Astrocyte (in vitro differentiated cells and primary cell): ENCODE measurements at regions not wholly inside any gene's neighbourhood (a gene's known extent, or its start where the extent isn't known, plus 50 kb on each side); places are given as distances from the start of the nearest gene placed in this dataset.

ENCODE experiments used
- DNase-seq: peaks from one replicate; pipeline ENCODE4 v3.0.0-alpha.2; 2010; ENCODE audit warnings: low read depth
- FAIRE-seq: peaks from 2 replicates; lab custom pipeline; 2011; peaks lifted over from hg19 to GRCh38; lab: Jason Lieb, UNC
- H2AFZ ChIP-seq: 2 replicates; pipeline ENCODE4 v1.6.0; 2012; ENCODE audit warnings: low read depth, low read length, inconsistent platforms
- H3K27ac ChIP-seq: 2 replicates; pipeline ENCODE4 v1.5.1; 2011; ENCODE audit warnings: low read depth, low read length, inconsistent platforms
- H3K27me3 ChIP-seq: 2 replicates; pipeline ENCODE4 v1.6.0; 2011; ENCODE audit warnings: low read length, inconsistent platforms; ENCODE audit not compliant: insufficient read depth
- H3K36me3 ChIP-seq: 2 replicates; pipeline ENCODE4 v1.5.1; 2011; ENCODE audit warnings: low read length, inconsistent platforms; ENCODE audit not compliant: insufficient read depth
- H3K4me1 ChIP-seq: 2 replicates; pipeline ENCODE4 v1.5.1; 2011; ENCODE audit warnings: low read length, inconsistent platforms; ENCODE audit not compliant: insufficient read depth
- H3K4me2 ChIP-seq: 2 replicates; pipeline ENCODE4 v1.6.0; 2012; ENCODE audit warnings: low read length, inconsistent platforms
- H3K4me3 ChIP-seq: 2 replicates; pipeline ENCODE4 v1.5.1; 2011; ENCODE audit warnings: low read depth, mild to moderate bottlenecking, low read length, inconsistent platforms; ENCODE audit not compliant: insufficient read depth
- H3K79me2 ChIP-seq: 2 replicates; pipeline ENCODE4 v1.6.0; 2012; ENCODE audit warnings: mild to moderate bottlenecking, low read length, inconsistent platforms; ENCODE audit not compliant: insufficient read depth
- H3K9ac ChIP-seq: 2 replicates; pipeline ENCODE4 v1.6.0; 2012; ENCODE audit warnings: mild to moderate bottlenecking, low read length, inconsistent platforms
- H3K9me3 ChIP-seq: 2 replicates; pipeline ENCODE4 v1.5.1; 2012; ENCODE audit warnings: low read depth, mild to moderate bottlenecking, low read length, inconsistent platforms; ENCODE audit not compliant: insufficient read depth
- H4K20me1 ChIP-seq: 2 replicates; pipeline ENCODE4 v1.6.0; 2012; ENCODE audit warnings: low read length, inconsistent platforms; ENCODE audit not compliant: insufficient read depth
- H3K27ac Mint-ChIP-seq: one replicate; pipeline ENCODE4 v1.8.0; 2021; ENCODE audit warnings: mild to moderate bottlenecking, mixed read lengths; ENCODE audit not compliant: unreplicated experiment
- H3K27me3 Mint-ChIP-seq: one replicate; pipeline ENCODE4 v1.8.0; 2021; ENCODE audit warnings: low read depth, mixed read lengths; ENCODE audit not compliant: unreplicated experiment
- H3K36me3 Mint-ChIP-seq: one replicate; pipeline ENCODE4 v1.8.0; 2021; ENCODE audit warnings: low read depth, mixed read lengths; ENCODE audit not compliant: unreplicated experiment
- H3K4me1 Mint-ChIP-seq: one replicate; pipeline ENCODE4 v1.8.0; 2021; ENCODE audit warnings: low read depth, mixed read lengths; ENCODE audit not compliant: unreplicated experiment
- H3K4me3 Mint-ChIP-seq: one replicate; pipeline ENCODE4 v1.8.0; 2021; ENCODE audit warnings: mild to moderate bottlenecking, moderate library complexity, mixed read lengths; ENCODE audit not compliant: unreplicated experiment
- H3K9me3 Mint-ChIP-seq: one replicate; pipeline ENCODE4 v1.8.0; 2021; ENCODE audit warnings: mild to moderate bottlenecking, mixed read lengths; ENCODE audit not compliant: unreplicated experiment
- CTCF ChIP-seq: IDR thresholded peaks from 2 replicates; pipeline ENCODE4 v1.5.1; 2011; ENCODE audit warnings: low read depth, mild to moderate bottlenecking, inconsistent platforms, low read length, moderate library complexity; ENCODE audit not compliant: insufficient read depth
- EZH2 ChIP-seq: IDR thresholded peaks from 2 replicates; pipeline ENCODE4 v1.6.1; 2012; ENCODE audit warnings: mild to moderate bottlenecking, low read length, inconsistent platforms; ENCODE audit not compliant: insufficient read depth

- Histone ChIP-seq H3K4me2 (no peak overlapping the region), H3K27me3 (no peaks in the 10 kb centered on the region), H4K20me1 (no peaks in the 10 kb centered on the region), H3K9me3 (peaks cover 6% of the 10 kb centered on the region), H2AFZ (no peak overlapping the region), H3K9ac (no peak overlapping the region), H3K27ac (no peak overlapping the region), H3K4me1 (no peaks in the 10 kb centered on the region), H3K36me3 (no peaks in the 10 kb centered on the region), H3K4me3 (no peak overlapping the region), H3K79me2 (no peaks in the 10 kb centered on the region)
- DNase-seq: no peak
- Mint-ChIP-seq H3K9me3 (peaks cover 3% of the 10 kb centered on the region), H3K4me1 (no peaks in the 10 kb centered on the region), H3K4me3 (no peak overlapping the region), H3K27me3 (peaks cover 8% of the 10 kb centered on the region), H3K27ac (no peak overlapping the region), H3K36me3 (no peaks in the 10 kb centered on the region)
- no peak for FAIRE-seq
- TF ChIP-seq EZH2 (no peak), CTCF (no peak)
Measured at GRCh38 chr10:129280908-129281586, 186.0 kb upstream of the MGMT start.

GRCh38 chr10:129285459-129285858 lies 181.6 kb upstream of the MGMT start:
- Mint-ChIP-seq H3K4me1 (no peaks in the 10 kb centered on the region), H3K9me3 (peaks cover 3% of the 10 kb centered on the region), H3K4me3 (no peak overlapping the region), H3K27me3 (peaks cover 3% of the 10 kb centered on the region), H3K36me3 (no peaks in the 10 kb centered on the region), H3K27ac (no peak overlapping the region)
- Histone ChIP-seq H4K20me1 (no peaks in the 10 kb centered on the region), H3K4me1 (no peaks in the 10 kb centered on the region), H3K79me2 (no peaks in the 10 kb centered on the region), H3K36me3 (no peaks in the 10 kb centered on the region), H3K4me2 (no peak overlapping the region), H3K9me3 (peaks cover 9% of the 10 kb centered on the region), H2AFZ (no peak overlapping the region), H3K9ac (no peak overlapping the region), H3K4me3 (no peak overlapping the region), H3K27me3 (no peaks in the 10 kb centered on the region), H3K27ac (no peak overlapping the region)
- DNase-seq (no peak), FAIRE-seq (no peak)
- TF ChIP-seq EZH2: no peak
- no peak for TF ChIP-seq CTCF

GRCh38 chr10:129288999-129289584 lies 177.9 kb upstream of the MGMT start:
- H3K4me3 Mint-ChIP-seq: no peak overlapping the region
- TF ChIP-seq CTCF (no peak), EZH2 (no peak)
- FAIRE-seq: no peak
- no peak overlapping the region for H3K4me2 ChIP-seq
- no peaks in the 10 kb centered on the region for H3K27me3 ChIP-seq
- no peaks in the 10 kb centered on the region for H3K9me3 Mint-ChIP-seq
- H3K4me3 ChIP-seq: no peak overlapping the region
- no peaks in the 10 kb centered on the region for H4K20me1 ChIP-seq
- H3K9ac ChIP-seq: no peak overlapping the region
- no peaks in the 10 kb centered on the region for H3K36me3 Mint-ChIP-seq
- H2AFZ ChIP-seq: no peak overlapping the region
- H3K36me3 ChIP-seq: no peaks in the 10 kb centered on the region
- H3K4me1 ChIP-seq: no peaks in the 10 kb centered on the region
- DNase-seq: no peak
- H3K27ac Mint-ChIP-seq: no peak overlapping the region
- H3K27me3 Mint-ChIP-seq: peaks cover 4% of the 10 kb centered on the region
- no peaks in the 10 kb centered on the region for H3K4me1 Mint-ChIP-seq
- no peaks in the 10 kb centered on the region for H3K79me2 ChIP-seq
- no peak overlapping the region for H3K27ac ChIP-seq
- H3K9me3 ChIP-seq: peaks cover 9% of the 10 kb centered on the region
